GM19324 (cell line): ENCODE measurements at regions not wholly inside any gene's neighbourhood (a gene's known extent, or its start where the extent isn't known, plus 50 kb on each side); places are given as distances from the start of the nearest gene placed in this dataset.
"Not testable (repeated sequence)": the region's sequence is repeated elsewhere in the genome, so short reads cannot be mapped to it uniquely, and the experiment has no call there.

ENCODE experiments used
- ATAC-seq: cut with Tn5 transposase; IDR thresholded peaks from one replicate; pipeline ENCODE4 v1.9.1; 2021; ENCODE audit warnings: mild to moderate bottlenecking, moderate library complexity; ENCODE audit not compliant: unreplicated experiment, low FRiP score

DNA sequence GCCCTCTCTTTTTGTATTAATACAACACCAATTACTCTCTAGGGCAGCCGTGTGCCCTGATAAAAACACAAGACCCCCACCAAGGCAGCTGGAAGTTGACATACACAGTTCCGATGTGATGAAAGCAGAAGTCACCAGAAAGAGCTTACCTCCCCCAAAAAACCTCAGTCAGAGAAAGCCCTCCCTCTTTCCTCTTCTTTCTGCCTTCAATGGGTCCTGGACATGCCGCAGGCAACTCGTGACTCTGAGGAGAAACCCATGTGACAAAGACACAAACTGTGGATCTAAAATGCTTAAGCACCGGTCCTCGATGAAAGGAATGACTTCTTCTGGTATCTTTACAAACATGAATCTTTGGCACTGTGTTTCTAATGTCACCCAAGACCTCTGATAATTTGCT is 117.7 kb upstream of the CCDC28A start:
- no peak for ATAC-seq

DNA sequence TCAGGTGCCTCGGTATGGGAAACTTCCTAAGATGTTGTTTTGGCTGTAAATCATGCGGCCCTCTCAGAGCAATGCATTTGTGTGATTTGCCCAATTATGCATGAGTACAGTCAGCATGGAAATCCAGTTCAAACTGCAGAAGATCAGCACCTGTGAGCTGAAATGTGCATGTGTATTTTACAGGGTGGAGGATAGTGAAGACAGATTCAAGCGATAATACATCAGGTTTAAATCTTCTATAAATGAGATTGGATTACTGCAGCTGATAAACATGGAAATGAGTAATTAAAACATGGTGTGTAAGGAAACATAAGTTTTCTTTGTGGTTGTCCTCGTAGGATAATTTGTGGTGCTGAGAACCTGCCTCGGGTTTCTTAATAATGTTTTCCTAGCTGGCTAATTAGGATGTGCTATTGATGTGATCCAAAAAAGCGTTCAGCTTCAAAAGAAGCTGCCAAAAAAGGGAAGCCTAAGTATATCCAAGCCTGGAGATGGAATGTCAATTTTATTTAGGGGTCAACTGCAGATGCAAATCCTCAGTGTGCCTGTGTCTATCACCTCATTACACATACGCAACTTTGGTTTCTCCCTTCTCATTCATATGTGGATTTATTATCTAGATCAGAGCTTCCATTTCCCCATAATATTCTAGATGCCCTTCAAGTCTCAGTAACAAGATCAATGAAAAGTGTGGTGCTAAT is 117.1 kb upstream of the CCDC28A start:
- ATAC-seq = no peak

DNA sequence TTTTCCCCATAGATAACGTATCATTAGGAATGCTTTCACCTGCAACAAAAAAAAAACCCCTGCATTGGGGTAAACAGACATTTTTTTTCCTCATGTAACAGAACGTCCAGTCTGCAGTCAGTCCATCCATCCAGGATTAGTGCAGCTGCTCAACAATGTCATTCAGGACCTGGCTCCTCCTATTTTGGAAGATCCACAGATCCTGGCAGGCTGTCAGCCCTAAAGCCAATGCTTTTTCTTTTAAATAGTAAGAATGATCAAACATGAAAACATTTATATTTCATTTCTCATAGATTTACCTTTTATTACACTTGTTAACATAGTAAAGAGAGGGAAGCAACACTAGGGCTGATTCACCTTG is 116.5 kb upstream of the CCDC28A start:
- ATAC-seq = no peak

DNA sequence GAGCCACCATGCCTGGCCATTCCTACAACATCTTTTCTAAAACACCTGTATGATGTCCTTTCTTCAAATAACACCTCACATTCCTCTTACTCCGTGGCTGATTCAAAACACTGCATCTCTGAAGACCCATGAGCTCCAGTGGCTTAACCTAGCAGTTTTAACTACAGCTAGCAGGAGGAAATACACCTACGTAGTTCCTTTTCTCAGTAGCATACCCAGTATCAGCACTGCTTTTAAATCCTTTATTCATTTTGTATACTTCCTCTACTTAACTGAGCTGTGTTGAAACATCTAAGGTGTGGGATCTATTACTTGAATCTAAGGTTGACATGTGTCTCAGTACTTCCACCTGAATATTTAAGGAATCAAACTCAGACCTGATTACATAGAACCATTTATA is 113.6 kb upstream of the CCDC28A start:
- ATAC-seq = no peak

DNA sequence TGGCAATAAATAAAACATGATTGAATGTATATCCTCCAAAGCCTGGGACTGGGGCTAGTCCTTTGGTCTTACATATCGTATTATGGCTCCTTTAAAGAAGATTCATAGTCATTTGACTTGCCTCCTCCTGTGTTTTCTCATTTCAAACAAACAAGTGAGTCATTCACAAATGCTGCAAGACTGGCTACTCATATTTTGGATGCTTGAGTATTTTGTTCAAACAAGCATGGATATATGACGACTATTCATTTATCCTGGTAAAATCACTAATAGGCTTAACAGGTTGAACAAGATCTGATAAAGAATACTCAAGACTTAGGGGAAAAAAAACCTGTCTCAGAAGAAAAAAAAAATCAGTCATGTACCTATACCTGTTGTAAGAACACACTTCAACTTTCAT is 111.1 kb upstream of the CCDC28A start:
- ATAC-seq = no peak

DNA sequence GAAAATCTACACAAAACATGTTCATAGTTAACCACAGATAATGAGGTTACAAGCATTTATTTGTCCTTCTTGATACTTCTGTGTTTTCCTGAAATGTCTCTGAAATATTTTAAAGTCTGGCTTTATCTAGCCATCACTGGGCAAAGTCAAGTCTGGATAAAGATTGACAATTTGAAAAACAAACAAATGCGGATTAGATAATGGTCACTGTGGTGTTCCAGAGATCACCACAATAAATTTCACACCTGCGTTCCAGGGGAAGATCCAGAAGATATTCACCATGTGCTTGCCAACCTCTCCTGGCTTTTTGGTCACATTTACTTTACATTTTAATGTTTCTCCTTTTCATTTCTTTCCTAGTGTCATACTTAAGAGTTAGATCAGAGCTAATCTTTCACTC is 109.7 kb upstream of the CCDC28A start:
- no peak for ATAC-seq

DNA sequence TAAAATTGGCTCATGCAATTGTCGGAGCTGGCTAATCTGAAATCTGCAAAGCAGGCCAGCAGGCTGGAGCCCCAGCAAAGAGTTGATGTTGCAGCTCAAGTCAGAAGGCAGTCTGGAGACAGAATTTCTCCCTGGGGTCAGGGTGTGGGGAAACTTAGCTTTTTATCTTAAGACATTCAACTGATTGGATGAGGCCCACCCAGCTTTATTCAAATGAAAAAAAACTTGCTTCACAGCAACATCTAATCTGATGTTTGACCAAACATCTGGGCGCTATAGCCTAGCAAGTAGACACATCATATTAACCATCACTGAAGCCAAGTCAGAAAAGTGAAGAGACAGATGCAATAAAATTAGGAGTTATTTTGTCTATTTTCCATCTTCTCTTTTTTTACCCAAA is 108.8 kb upstream of the CCDC28A start:
- no peak for ATAC-seq

DNA sequence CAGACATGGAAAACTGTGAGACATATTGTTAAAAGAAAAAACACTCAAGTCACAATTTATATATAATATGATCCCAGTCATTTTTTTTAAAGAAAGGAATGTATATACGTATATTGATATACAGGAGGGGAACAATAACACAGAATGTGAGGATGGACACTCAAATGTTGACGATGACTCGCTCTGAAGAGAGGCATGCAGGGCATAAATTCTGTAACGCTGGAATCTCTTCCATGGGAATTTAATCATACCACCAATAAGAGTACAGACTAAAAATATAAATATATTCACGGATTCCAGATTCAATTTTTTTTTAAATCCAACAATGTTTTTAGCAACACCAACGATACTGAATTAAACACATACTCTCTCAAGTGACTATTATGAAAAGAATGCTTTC is 106.9 kb upstream of the CCDC28A start:
- ATAC-seq = no peak

DNA sequence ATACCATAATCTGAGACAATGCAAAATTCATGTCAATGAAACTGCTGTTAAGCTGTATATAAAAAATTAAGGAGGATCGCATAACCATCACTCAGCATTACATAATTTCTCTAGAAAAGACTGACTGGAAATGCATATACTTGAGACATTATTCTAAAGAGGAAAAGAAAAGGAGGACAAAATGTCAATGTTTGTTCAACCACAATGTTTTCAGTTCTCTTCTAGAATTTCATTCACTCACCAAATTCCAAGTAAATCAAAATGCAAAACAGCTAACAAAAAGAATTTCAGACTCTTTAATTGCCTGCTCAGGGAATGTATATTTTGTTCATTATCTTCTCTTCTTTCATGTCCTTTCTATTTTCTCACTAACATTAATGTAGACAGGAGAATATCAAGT is 106.2 kb upstream of the CCDC28A start:
- ATAC-seq = no peak

DNA sequence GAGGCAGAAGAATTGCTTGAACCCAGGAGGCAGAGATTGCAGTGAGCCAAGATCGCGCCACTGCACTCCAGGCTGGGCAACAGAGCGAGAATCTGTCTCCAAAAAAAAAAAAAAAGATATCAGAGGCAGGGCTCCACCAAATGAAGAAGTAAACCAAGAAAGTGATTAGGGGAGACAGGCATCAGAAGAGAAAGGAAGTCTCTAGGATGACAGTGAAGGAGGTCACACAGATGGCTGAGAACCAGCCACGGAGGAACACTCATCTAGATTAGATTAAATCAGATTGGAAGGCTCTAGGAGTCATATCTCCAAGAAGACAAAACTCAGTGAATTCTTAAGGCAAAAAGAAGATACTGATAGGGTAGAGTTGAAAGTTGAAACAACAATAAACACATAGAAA is 102.2 kb upstream of the CCDC28A start:
- ATAC-seq = no peak

DNA sequence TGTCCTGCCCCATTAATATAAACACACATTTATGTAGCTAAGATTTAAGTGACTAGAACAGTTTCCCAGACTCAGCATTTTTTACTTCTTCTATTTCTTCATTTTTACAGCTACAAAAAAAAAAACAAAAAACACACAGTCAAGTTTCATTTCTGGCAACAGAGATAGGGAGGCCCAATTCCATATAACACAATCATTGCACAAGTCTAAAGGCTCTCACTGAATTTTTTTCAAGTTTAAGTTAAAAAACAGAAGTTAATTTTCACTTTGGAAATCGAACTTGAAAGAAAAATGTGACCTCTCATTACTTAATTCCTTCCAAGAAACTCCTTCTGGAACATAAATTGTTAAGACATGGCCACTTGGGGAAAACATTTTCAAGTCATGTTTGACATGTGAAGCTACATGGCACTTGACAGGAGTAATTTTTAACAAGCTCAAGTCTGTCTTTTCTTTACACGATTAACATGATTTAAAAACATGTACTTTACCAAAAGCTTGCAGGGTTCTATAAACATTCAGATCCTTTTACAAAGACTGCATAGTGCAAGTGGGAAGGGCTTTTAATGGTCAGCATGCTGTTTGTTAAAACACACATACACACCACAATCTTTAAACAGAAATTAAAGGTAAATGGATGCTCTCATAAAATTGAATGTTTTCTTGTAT is 100.1 kb upstream of the CCDC28A start:
- ATAC-seq = no peak

DNA sequence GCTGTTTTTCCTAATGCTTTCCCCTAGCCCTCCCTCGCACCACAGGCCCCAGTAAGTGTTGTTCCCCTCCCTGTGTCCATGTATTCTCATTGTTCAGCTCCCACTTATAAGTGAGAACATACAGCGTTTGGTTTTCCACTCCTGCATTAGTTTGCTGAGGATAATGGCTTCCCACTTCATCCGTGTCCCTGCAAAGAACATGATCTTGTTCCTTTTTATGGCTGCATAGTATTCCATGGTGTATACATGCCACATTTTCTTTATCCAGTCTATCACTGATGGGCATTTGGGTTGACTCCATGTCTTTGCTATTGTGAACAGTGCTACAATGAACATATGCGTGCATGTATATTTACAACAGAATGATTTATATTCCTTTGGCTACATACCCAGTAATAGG is 99.1 kb upstream of the CCDC28A start:
- not testable (repeated sequence) for ATAC-seq

DNA sequence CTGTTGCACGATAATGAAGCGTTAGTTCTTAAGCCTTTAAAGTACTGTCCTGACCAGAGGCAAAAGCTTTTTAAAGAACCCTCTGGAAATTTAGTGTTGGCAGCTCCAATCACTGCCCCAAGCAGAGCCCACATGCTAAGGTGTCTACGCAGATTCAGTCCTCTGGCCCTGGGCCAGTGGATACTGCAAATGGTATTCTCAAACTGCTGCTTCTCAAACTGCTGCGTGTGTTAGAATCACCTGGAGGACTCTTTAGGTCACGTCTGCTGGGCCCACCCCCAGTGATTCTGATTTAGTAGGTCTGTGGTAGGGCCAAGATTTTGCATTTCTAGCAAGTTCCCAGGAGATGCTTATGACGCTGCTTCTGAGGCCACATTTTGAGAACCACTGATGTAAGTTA is 96.0 kb upstream of the CCDC28A start:
- no peak for ATAC-seq

DNA sequence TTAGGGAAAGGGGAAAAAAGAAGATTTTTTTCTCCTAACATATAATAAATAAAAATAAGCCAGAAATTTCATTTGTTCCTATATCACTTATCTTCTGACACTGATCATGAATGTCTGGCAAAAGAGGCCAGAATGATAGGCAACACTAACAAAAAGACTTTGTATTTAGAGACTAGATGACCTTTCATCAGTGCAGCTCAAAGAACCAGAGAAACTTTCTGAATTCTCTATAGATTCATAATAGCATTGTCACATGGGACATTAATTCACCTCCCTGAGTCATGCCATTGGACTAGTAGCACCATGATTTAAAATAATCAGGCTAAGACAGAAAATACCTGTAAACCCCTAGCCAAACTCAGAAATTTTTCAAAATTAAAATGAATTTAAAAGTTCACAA is 95.4 kb upstream of the CCDC28A start:
- ATAC-seq = no peak

DNA sequence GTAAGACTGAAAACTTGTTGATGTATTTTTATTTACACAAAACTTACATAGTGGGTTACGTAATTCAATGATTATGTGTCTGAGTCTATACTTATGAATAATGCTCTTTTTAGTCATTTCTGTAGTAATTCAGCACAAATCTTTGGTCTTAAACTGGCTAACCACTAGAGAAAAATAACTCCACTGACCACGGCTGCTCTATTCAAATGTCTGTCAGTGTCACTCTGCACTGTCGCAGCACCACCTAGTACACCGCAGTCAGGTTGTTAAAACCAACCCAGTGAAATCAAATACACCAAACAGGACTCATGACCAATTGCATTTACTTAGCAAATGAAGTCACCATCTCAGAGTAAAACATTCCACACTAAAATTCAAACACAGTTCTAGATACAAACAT is 93.5 kb upstream of the CCDC28A start:
- ATAC-seq = no peak

DNA sequence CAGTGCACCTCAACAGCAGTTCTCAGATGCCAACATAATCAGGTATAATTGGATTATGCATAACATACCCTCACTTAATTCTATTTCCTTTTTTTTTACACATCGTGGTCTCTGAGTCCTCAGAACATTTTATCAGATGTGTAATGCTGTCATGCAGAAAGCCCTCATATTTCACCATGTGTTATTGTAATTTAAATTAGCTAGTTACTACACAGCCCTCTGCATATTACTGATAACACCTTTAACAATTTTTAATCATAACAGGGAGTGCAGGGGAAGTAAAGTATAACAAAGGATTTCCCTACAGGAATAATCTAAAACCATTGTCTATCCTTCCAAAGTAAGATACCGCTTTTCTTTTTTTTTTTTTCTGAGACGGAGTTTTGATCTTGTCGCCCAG is 91.9 kb upstream of the CCDC28A start:
- no peak for ATAC-seq

DNA sequence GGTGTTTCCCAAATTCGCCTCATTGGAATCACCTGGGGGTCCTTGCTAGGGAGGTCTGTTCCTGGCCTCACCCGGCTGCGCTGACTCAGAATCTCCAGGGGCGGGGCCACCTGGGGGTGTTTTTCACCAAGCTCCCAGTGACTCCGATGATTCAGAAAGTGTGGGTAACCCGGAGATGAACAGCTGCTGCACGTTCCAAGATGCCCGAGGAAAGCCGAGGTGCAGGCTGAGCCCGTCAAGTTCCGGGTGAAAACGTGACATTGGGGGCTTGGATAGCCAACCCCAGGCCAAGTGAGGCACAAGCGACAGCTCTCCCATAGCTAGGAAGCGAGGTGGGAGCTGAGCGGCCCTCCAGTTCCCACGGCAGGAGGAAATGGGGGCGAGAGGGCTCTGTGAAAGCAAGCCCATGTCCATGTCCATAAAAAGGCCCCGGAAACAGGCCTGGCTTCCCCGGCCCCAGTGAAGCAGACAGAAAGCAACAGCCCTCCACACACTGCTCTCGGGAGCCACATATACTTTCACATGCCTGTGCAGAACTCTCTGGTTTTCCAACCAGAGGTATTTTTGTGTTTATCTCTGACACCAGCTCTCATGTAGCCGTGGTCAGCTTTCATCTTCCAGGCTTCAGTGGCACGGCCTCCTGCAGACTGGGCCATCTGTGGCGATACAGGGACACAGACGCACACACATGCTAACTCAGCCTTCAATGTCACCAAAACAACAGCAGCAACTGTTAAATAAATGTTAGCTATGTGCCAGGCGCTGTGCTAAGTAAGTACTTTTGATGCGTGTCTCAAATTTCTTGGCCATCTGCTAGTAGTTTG is 90.7 kb upstream of the CCDC28A start:
- ATAC-seq = no peak

DNA sequence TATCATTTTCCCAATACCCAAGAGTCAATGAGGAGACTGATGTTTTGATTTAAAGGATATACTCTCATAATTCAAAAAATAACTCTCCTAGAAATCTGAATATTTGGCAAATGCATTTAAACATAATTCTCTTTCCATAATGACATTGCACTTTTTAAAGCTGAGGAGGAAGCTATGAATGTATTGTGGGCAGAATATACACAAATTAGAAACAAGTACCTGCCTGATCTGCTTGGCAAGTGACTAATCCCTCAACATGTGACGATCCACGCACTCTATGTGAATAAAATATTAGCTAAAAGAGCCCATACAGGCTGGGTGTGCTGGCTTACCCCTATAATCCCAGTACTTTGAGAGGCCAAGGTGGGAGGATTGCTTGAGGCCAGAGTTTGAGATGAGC is 88.3 kb upstream of the CCDC28A start:
- no peak for ATAC-seq

DNA sequence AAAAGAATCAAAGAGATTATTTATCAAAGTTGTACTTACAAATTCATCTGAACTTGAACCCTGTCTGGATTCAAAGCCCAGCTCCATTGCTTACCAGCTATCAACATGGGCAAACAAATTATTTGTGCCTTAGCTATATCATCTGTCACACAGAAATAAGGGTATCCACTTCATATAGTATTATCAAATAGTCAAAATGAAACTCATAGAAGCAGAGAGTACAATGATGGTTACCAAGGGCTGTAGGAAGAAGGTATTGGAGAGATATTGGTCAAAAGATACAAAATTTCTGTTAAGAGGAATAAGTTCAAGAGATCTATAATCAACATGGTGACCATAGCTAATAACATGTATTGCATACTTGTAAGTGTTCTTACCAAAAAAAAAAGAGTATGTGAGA is 87.8 kb upstream of the CCDC28A start:
- no peak for ATAC-seq

DNA sequence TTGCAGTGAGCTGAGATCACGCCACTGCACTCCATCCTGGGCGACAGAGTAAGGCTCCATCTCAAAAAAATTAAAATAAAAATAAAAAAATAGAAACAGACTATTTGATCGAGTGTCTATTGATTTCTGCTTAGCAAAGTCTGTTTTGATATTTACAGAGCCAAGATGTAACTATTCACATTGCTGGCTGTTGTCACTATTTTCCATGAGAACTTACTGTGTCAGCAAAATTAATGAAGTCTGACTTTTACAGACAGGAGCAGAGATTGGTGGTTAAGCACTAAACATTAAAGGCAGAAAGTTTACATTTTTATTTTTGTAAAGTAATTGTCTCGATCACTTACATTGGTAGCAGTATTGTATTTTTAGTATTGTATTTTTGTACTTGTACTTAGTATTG is 85.0 kb upstream of the CCDC28A start:
- no peak for ATAC-seq

DNA sequence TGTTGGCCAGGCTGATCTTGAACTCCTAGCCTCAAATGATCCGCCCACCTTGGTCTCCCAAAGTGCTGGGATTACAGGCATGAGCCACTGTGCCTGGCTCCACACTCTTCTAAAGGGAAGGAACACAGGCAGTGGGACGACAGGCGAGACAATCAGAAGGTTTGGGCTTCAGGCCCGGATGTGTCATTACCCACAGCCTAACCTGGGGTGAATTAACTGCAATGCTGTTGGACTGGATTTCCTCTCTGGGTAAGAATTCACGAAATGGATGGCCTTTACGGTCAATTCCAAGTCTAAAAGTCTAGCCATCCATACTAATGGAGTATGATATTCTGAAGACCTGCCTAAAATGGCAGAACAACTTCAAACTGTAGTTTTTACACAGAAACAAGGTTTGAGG is 83.7 kb upstream of the CCDC28A start:
- no peak for ATAC-seq
